Gastroesophageal sphincter (tissue), 3 donors: ENCODE measurements at regions not wholly inside any gene's neighbourhood (a gene's known extent, or its start where the extent isn't known, plus 50 kb on each side); places are given as distances from the start of the nearest gene placed in this dataset.

Experiments
- POLR2A ChIP-seq, 2 donors: fragments of 450-650 bp; IDR thresholded peaks; one replicate each; pipeline ENCODE4 v1.6.1; 2017; ENCODE audit warnings: antibody characterized with exemption in 2 of 2, mild to moderate bottlenecking in 2 of 2, moderate library complexity in 1 of 2
- POLR2AphosphoS5 ChIP-seq: sonication (generic); formaldehyde crosslinking; IDR thresholded peaks from one replicate; pipeline ENCODE4 v1.6.1; 2017; ENCODE audit warnings: antibody characterized with exemption
- TF ChIP-seq, protein P1 (sequence below), 4 experiments: fragments of 200-600 bp in 2 of 4; fragments of 450-650 bp in 2 of 4; sonication (generic) in 1 of 4; IDR thresholded peaks; one replicate each; pipeline ENCODE4 v1.5.1; 2017 to 2019; ENCODE audit warnings: antibody characterized with exemption in 4 of 4, mild to moderate bottlenecking in 2 of 4, moderate library complexity in 2 of 4

DNA sequence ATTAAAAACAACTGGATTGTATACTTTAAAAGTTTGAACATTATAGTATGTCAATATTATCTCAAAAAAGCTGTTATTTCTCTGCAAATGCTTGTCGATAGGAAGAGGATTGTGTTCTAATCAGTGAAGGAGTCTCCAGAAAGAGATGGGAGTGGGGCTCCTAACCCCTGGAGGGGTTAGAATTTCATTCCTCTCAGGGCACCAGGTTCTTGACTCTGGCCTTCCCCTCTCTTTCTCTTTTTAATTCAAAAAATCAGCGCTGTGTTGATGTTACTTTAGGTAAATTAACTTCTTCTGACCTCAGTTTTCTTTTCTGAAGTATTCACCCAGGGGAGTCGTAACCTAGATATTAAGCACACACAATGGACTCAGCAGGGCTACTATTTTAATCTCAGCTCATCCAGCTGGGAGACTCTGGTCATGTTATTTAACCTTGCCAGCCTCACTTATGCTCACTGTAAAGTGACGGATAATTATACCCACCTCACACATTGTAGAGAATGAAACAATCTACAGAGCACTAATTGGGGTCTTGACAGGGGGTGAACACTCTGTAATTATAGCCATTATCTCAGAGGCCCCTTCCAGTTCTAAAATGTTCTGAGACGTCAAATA, 59.4 kb downstream of the GCC1 start:
- TF ChIP-seq POLR2AphosphoS5 (no peak), POLR2A (IDR thresholded peaks at IDR 0.05) (no peak)
- TF ChIP-seq, protein P1, sequence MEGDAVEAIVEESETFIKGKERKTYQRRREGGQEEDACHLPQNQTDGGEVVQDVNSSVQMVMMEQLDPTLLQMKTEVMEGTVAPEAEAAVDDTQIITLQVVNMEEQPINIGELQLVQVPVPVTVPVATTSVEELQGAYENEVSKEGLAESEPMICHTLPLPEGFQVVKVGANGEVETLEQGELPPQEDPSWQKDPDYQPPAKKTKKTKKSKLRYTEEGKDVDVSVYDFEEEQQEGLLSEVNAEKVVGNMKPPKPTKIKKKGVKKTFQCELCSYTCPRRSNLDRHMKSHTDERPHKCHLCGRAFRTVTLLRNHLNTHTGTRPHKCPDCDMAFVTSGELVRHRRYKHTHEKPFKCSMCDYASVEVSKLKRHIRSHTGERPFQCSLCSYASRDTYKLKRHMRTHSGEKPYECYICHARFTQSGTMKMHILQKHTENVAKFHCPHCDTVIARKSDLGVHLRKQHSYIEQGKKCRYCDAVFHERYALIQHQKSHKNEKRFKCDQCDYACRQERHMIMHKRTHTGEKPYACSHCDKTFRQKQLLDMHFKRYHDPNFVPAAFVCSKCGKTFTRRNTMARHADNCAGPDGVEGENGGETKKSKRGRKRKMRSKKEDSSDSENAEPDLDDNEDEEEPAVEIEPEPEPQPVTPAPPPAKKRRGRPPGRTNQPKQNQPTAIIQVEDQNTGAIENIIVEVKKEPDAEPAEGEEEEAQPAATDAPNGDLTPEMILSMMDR (IDR thresholded peaks at IDR 0.05), result no peak
